ENCODE measurements at regions not wholly inside any gene's neighbourhood (a gene's known extent, or its start where the extent isn't known, plus 50 kb on each side); places are given as distances from the start of the nearest gene placed in this dataset.

DNA sequence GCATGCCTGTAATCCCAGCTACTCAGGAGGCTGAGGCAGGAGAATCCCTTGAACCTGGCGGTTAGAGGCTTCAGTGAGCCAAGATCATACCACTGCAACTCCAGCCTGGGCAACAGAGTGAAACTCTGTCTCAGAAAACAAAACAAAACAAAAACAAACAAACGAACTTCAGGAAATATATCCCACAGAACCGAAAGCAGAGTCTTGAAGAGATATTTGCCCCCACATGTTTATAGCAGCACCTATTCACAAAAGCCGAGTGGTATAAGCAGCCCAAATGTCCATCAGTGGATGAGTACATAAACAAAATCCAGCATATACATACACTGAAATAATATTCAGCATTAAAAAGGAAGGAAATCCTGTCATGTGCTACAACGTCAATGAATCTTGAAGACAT, 57.6 kb upstream of the GRIN3A start:
- Histone ChIP-seq H3K4me3 (ENCODE audit: severe bottlenecking) (no peak overlapping the region), H3K27ac (ENCODE audit: poor library complexity, severe bottlenecking) (no peak overlapping the region), H3K27me3 (ENCODE audit: insufficient read depth, poor library complexity, severe bottlenecking) (peaks cover 3% of the 10 kb centered on the region), H3K9me3 (ENCODE audit: severe bottlenecking) (no peaks in the 10 kb centered on the region), H3K4me1 (ENCODE audit: insufficient read depth, poor library complexity, severe bottlenecking) (no peaks in the 10 kb centered on the region), H3K36me3 (ENCODE audit: low read depth) (no peaks in the 10 kb centered on the region)
- TF ChIP-seq, protein P1, sequence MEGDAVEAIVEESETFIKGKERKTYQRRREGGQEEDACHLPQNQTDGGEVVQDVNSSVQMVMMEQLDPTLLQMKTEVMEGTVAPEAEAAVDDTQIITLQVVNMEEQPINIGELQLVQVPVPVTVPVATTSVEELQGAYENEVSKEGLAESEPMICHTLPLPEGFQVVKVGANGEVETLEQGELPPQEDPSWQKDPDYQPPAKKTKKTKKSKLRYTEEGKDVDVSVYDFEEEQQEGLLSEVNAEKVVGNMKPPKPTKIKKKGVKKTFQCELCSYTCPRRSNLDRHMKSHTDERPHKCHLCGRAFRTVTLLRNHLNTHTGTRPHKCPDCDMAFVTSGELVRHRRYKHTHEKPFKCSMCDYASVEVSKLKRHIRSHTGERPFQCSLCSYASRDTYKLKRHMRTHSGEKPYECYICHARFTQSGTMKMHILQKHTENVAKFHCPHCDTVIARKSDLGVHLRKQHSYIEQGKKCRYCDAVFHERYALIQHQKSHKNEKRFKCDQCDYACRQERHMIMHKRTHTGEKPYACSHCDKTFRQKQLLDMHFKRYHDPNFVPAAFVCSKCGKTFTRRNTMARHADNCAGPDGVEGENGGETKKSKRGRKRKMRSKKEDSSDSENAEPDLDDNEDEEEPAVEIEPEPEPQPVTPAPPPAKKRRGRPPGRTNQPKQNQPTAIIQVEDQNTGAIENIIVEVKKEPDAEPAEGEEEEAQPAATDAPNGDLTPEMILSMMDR (IDR thresholded peaks at IDR 0.05; ENCODE audit: poor library complexity, severe bottlenecking), result no peak
- DNase-seq (ENCODE audit: low spot score) (no peak), ATAC-seq (ENCODE audit: low read depth) (no peak; the same call in 2 of the 3 replicates)

DNA sequence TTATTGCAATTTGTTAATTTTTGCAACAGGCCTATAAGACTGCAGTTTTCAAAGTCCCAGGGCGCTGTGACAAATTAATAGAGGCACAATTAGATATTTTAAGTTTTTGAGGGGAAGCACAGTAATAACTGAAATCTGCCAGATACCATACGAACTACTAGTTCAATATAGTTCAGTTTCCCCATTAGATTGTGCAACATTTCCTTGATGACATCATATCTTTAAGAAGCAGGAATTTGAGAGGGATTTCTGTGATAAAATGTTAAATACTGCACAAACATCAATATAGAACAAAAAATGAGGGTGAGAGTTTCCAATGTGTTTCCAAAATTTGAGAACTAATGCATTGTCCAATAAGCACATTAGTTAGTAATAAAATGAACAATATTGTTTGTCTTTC, 56.7 kb upstream of the GRIN3A start:
- H3K27ac ChIP-seq (ENCODE audit: poor library complexity, severe bottlenecking), result no peak overlapping the region
- TF ChIP-seq, protein P1 (IDR thresholded peaks at IDR 0.05; ENCODE audit: poor library complexity, severe bottlenecking), result no peak
- peaks cover 3% of the 10 kb centered on the region for H3K27me3 ChIP-seq (ENCODE audit: insufficient read depth, poor library complexity, severe bottlenecking)
- no peak overlapping the region for H3K4me3 ChIP-seq (ENCODE audit: severe bottlenecking)
- ATAC-seq (ENCODE audit: low read depth) (no peak), DNase-seq (ENCODE audit: low spot score) (no peak)
- H3K4me1 ChIP-seq (ENCODE audit: insufficient read depth, poor library complexity, severe bottlenecking), result no peaks in the 10 kb centered on the region
- no peaks in the 10 kb centered on the region for H3K9me3 ChIP-seq (ENCODE audit: severe bottlenecking)
- no peaks in the 10 kb centered on the region for H3K36me3 ChIP-seq (ENCODE audit: low read depth)

DNA sequence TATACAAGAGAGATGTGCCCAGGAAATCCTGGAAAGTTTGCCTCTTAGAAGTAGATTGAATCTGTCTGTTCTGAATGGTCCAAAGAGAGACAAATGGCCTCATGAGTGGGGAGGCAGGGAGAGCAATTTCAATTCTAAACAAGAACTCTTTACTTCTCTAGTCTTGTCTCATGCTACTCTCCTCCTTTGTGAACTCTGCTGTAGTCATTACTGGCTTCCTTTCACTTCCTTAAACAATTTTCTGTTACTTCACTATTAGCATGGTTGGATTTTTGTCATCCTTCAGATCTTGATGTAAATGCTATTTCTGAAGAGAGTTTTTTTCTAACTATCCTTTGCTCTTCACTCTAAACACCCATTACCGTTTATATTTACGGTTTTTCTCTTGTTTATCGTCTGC, 54.0 kb upstream of the GRIN3A start:
- H3K27me3 ChIP-seq (ENCODE audit: insufficient read depth, poor library complexity, severe bottlenecking), result peaks cover 3% of the 10 kb centered on the region
- no peaks in the 10 kb centered on the region for H3K4me1 ChIP-seq (ENCODE audit: insufficient read depth, poor library complexity, severe bottlenecking)
- TF ChIP-seq, protein P1 (IDR thresholded peaks at IDR 0.05; ENCODE audit: poor library complexity, severe bottlenecking), result no peak
- H3K27ac ChIP-seq (ENCODE audit: poor library complexity, severe bottlenecking), result no peak overlapping the region
- no peaks in the 10 kb centered on the region for H3K36me3 ChIP-seq (ENCODE audit: low read depth)
- no peaks in the 10 kb centered on the region for H3K9me3 ChIP-seq (ENCODE audit: severe bottlenecking)
- no peak overlapping the region for H3K4me3 ChIP-seq (ENCODE audit: severe bottlenecking)
- DNase-seq (ENCODE audit: low spot score), result no peak
- no peak for ATAC-seq (ENCODE audit: low read depth)

DNA sequence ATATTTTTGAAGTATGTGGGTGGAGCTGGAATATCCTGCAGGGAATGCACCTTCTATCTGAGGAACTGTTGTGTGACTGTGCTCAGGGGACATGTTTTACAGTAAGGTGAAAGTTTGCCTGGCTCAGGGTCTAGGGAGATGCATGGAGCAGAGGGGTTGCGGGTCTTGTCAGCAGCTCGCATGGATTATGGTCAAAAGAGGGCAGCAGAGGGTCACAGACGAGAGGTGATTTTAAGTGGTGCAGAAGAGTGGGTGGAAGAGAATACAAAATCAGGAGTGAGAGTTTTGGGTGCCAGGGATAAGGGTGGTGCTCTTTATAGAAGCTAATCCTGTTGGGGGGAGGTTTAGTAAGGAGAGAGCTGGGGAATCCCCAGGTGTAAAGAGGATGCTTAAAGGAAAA, 53.5 kb upstream of the GRIN3A start:
- H3K36me3 ChIP-seq (ENCODE audit: low read depth), result no peaks in the 10 kb centered on the region
- H3K27me3 ChIP-seq (ENCODE audit: insufficient read depth, poor library complexity, severe bottlenecking), result peaks cover 3% of the 10 kb centered on the region
- H3K4me1 ChIP-seq (ENCODE audit: insufficient read depth, poor library complexity, severe bottlenecking), result no peaks in the 10 kb centered on the region
- ATAC-seq (ENCODE audit: low read depth), result peak; percentile 78; the same call in 2 of the 3 replicates
- DNase-seq (ENCODE audit: low spot score), result no peak
- TF ChIP-seq, protein P1 (IDR thresholded peaks at IDR 0.05; ENCODE audit: poor library complexity, severe bottlenecking), result peak; percentile 71
- no peaks in the 10 kb centered on the region for H3K9me3 ChIP-seq (ENCODE audit: severe bottlenecking)
- no peak overlapping the region for H3K27ac ChIP-seq (ENCODE audit: poor library complexity, severe bottlenecking)
- H3K4me3 ChIP-seq (ENCODE audit: severe bottlenecking), result no peak overlapping the region

DNA sequence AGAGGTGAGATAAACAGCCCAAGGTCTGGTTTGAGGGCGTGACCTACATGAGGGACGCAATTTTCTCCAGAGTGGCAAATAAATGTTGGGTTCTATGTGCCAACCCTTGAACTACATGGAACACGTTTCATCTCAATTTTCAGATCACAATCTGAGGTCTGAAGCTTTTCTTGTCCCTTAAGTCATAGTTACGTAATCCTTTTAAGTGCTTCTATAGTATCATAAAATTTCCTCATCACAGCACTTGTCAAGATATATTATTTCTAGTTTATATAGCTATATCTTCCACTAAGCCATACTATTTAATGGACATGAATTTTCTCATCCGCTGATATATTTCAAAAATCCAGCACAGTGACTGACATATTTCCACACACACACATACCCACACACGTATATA, 53.1 kb upstream of the GRIN3A start:
- no peak overlapping the region for H3K27ac ChIP-seq (ENCODE audit: poor library complexity, severe bottlenecking)
- H3K4me1 ChIP-seq (ENCODE audit: insufficient read depth, poor library complexity, severe bottlenecking), result no peaks in the 10 kb centered on the region
- ATAC-seq (ENCODE audit: low read depth) (no peak), DNase-seq (ENCODE audit: low spot score) (no peak)
- no peaks in the 10 kb centered on the region for H3K36me3 ChIP-seq (ENCODE audit: low read depth)
- H3K9me3 ChIP-seq (ENCODE audit: severe bottlenecking), result no peaks in the 10 kb centered on the region
- H3K27me3 ChIP-seq (ENCODE audit: insufficient read depth, poor library complexity, severe bottlenecking), result peaks cover 3% of the 10 kb centered on the region
- no peak overlapping the region for H3K4me3 ChIP-seq (ENCODE audit: severe bottlenecking)
- TF ChIP-seq, protein P1 (IDR thresholded peaks at IDR 0.05; ENCODE audit: poor library complexity, severe bottlenecking), result no peak

All from RWPE2 (cell line).